Kidney (tissue), 13 donors: ENCODE measurements at regions not wholly inside any gene's neighbourhood (a gene's known extent, or its start where the extent isn't known, plus 50 kb on each side); places are given as distances from the start of the nearest gene placed in this dataset.

Source experiments
- DNase-seq, 5 donors: peaks; one replicate each; pipeline ENCODE4 v3.0.0-alpha.2; 2013 to 2020
- FAIRE-seq: peaks from 2 replicates; lab custom pipeline; 2012; peaks lifted over from hg19 to GRCh38; lab: Jason Lieb, UNC
- H3K27ac ChIP-seq, 2 donors: one replicate each; pipeline ENCODE4 v1.7.0; 2013; ENCODE audit warnings: low read depth in 2 of 2, low read length in 2 of 2, inconsistent platforms in 1 of 2
- H3K27me3 ChIP-seq: one replicate; pipeline ENCODE4 v1.7.1; 2013; ENCODE audit warnings: low read length, inconsistent platforms; ENCODE audit not compliant: control insufficient read depth, insufficient read depth
- H3K36me3 ChIP-seq, 3 donors: one replicate each; pipeline versions ENCODE4 v1.7.0 to v1.7.1; 2013; ENCODE audit warnings: low read length in 3 of 3, control low read depth in 1 of 3, inconsistent platforms in 1 of 3; ENCODE audit not compliant: insufficient read depth in 3 of 3, control insufficient read depth in 2 of 3
- H3K4me1 ChIP-seq, 3 donors: one replicate each; pipeline versions ENCODE4 v1.7.0 to v1.7.1; 2013; ENCODE audit warnings: low read length in 3 of 3, inconsistent platforms in 1 of 3, low read depth in 1 of 3; ENCODE audit not compliant: control insufficient read depth in 2 of 3, insufficient read depth in 2 of 3
- H3K4me3 ChIP-seq, 3 donors: one replicate each; pipeline versions ENCODE4 v1.7.0 to v1.8.1; 2013; ENCODE audit warnings: low read length in 3 of 3, control low read depth in 1 of 3, inconsistent platforms in 1 of 3
- H3K9ac ChIP-seq, 3 donors: one replicate each; pipeline versions ENCODE4 v1.7.0 to v1.7.1; 2013; ENCODE audit warnings: low read length in 3 of 3, control low read depth in 1 of 3, inconsistent platforms in 1 of 3
- H3K9me3 ChIP-seq, 3 donors: one replicate each; pipeline versions ENCODE4 v1.7.0 to v1.7.1; 2013; ENCODE audit warnings: low read length in 3 of 3, control low read depth in 1 of 3, inconsistent platforms in 1 of 3; ENCODE audit not compliant: control insufficient read depth in 2 of 3, insufficient read depth in 1 of 3
- CTCF ChIP-seq: IDR thresholded peaks from 3 replicates; pipeline ENCODE4 v1.5.1; 2012; ENCODE audit warnings: mild to moderate bottlenecking, moderate library complexity, borderline replicate concordance; ENCODE audit not compliant: insufficient read depth; ENCODE audit errors: extremely low read depth
- intact Hi-C: fragments of 100-400 bp; cut with DNase I; formaldehyde crosslinking; loops from one replicate; pipeline ENCODE4 v1.11.1; 2022
- donor health status: control.
- donor health status: control.
- donor health status: control.
- donor health status: control.
- donor health status: control.
- donor health status: DM: yes; HTN: yes; CAD: no.
- donor health status: Normal renal cell carcinoma (clear cell type).

GRCh38 chr13:104491916-104492315, 1425.7 kb upstream of the SLC10A2 start:
- TF ChIP-seq CTCF = no peak
- Histone ChIP-seq H3K4me3 (no peak overlapping the region), H3K27me3 (no peaks in the 10 kb centered on the region), H3K4me1 (no peaks in the 10 kb centered on the region), H3K9ac (no peak overlapping the region), H3K9me3 (no peaks in the 10 kb centered on the region), H3K36me3 (no peaks in the 10 kb centered on the region), H3K27ac (no peak overlapping the region)
- FAIRE-seq (no peak), DNase-seq (no peak)
- intact Hi-C loops = no loop called here

GRCh38 chr13:104487006-104487405, 1420.8 kb upstream of the SLC10A2 start:
- FAIRE-seq = no peak
- Histone ChIP-seq H3K4me1 (no peaks in the 10 kb centered on the region), H3K9me3 (no peaks in the 10 kb centered on the region), H3K27ac (no peak overlapping the region), H3K36me3 (no peaks in the 10 kb centered on the region), H3K27me3 (no peaks in the 10 kb centered on the region), H3K4me3 (no peak overlapping the region), H3K9ac (no peak overlapping the region)
- DNase-seq = peak in 1 of 5 donors; percentile 2
- no peak for TF ChIP-seq CTCF
- intact Hi-C loops = no loop called here

GRCh38 chr13:104485571-104485970, 1419.4 kb upstream of the SLC10A2 start:
- no peak for DNase-seq
- Histone ChIP-seq H3K9ac (no peak overlapping the region), H3K4me1 (no peaks in the 10 kb centered on the region), H3K27ac (no peak overlapping the region), H3K4me3 (no peak overlapping the region), H3K27me3 (no peaks in the 10 kb centered on the region), H3K36me3 (no peaks in the 10 kb centered on the region), H3K9me3 (no peaks in the 10 kb centered on the region)
- intact Hi-C loops = no loop called here
- no peak for TF ChIP-seq CTCF
- FAIRE-seq = no peak

- Histone ChIP-seq H3K4me3 (no peak overlapping the region), H3K27me3 (no peaks in the 10 kb centered on the region), H3K9ac (no peak overlapping the region), H3K4me1 (no peaks in the 10 kb centered on the region), H3K27ac (no peak overlapping the region), H3K9me3 (no peaks in the 10 kb centered on the region), H3K36me3 (no peaks in the 10 kb centered on the region)
- no peak for TF ChIP-seq CTCF
- no peak for FAIRE-seq
- no peak for DNase-seq
- intact Hi-C loops = no loop called here
These were observed 1417.4 kb upstream of the SLC10A2 start for GRCh38 chr13:104483631-104484030.
